ENCODE measurements at regions not wholly inside any gene's neighbourhood (a gene's known extent, or its start where the extent isn't known, plus 50 kb on each side); places are given as distances from the start of the nearest gene placed in this dataset.

- DNase-seq (ENCODE audit: low spot score) = no peak
Observed at GRCh38 chr7:68434857-68435256, 1163.4 kb upstream of the AUTS2 start.

GRCh38 chr7:68438016-68438415, 1160.3 kb upstream of the AUTS2 start:
- DNase-seq (ENCODE audit: low spot score) = no peak

- no peak for DNase-seq (ENCODE audit: low spot score)
Observed at GRCh38 chr7:68438811-68439210, 1159.5 kb upstream of the AUTS2 start.

- no peak for DNase-seq (ENCODE audit: low spot score)
Observed at GRCh38 chr7:68439897-68440296, 1158.4 kb upstream of the AUTS2 start.

- DNase-seq (ENCODE audit: low spot score) = no peak
Observed at GRCh38 chr7:68440866-68441265, 1157.4 kb upstream of the AUTS2 start.

GRCh38 chr7:68441645-68442044, 1156.6 kb upstream of the AUTS2 start:
- DNase-seq (ENCODE audit: low spot score) = no peak

GRCh38 chr7:68442931-68443631, 1155.2 kb upstream of the AUTS2 start:
- DNase-seq (ENCODE audit: low spot score) = no peak

- no peak for DNase-seq (ENCODE audit: low spot score)
Observed at GRCh38 chr7:68444042-68444441, 1154.2 kb upstream of the AUTS2 start.

GRCh38 chr7:68444956-68445355, 1153.3 kb upstream of the AUTS2 start:
- DNase-seq (ENCODE audit: low spot score) = no peak

- no peak for DNase-seq (ENCODE audit: low spot score)
Observed at GRCh38 chr7:68446183-68446582, 1152.1 kb upstream of the AUTS2 start.

GRCh38 chr7:68449099-68449498, 1149.2 kb upstream of the AUTS2 start:
- no peak for DNase-seq (ENCODE audit: low spot score)

- no peak for DNase-seq (ENCODE audit: low spot score)
Observed at GRCh38 chr7:68449816-68450215, 1148.5 kb upstream of the AUTS2 start.

- DNase-seq (ENCODE audit: low spot score) = no peak
Observed at GRCh38 chr7:68454931-68455330, 1143.3 kb upstream of the AUTS2 start.

- DNase-seq (ENCODE audit: low spot score) = no peak
Observed at GRCh38 chr7:68456469-68456868, 1141.8 kb upstream of the AUTS2 start.

- DNase-seq (ENCODE audit: low spot score) = no peak
Observed at GRCh38 chr7:68457481-68457880, 1140.8 kb upstream of the AUTS2 start.

- DNase-seq (ENCODE audit: low spot score) = no peak
Observed at GRCh38 chr7:68458010-68458908, 1140.0 kb upstream of the AUTS2 start.

- no peak for DNase-seq (ENCODE audit: low spot score)
Observed at GRCh38 chr7:68461430-68461829, 1136.8 kb upstream of the AUTS2 start.

- no peak for DNase-seq (ENCODE audit: low spot score)
Observed at GRCh38 chr7:68470836-68471435, 1127.3 kb upstream of the AUTS2 start.

GRCh38 chr7:68472688-68473087, 1125.6 kb upstream of the AUTS2 start:
- no peak for DNase-seq (ENCODE audit: low spot score)

GRCh38 chr7:68474661-68475216, 1123.5 kb upstream of the AUTS2 start:
- no peak for DNase-seq (ENCODE audit: low spot score)

GRCh38 chr7:68476966-68477365, 1121.3 kb upstream of the AUTS2 start:
- no peak for DNase-seq (ENCODE audit: low spot score)

GRCh38 chr7:68478326-68478725, 1119.9 kb upstream of the AUTS2 start:
- DNase-seq (ENCODE audit: low spot score) = no peak

GRCh38 chr7:68482800-68483199, 1115.5 kb upstream of the AUTS2 start:
- no peak for DNase-seq (ENCODE audit: low spot score)
